K562 (cell line): ENCODE measurements at regions not wholly inside any gene's neighbourhood (a gene's known extent, or its start where the extent isn't known, plus 50 kb on each side); places are given as distances from the start of the nearest gene placed in this dataset.

ENCODE experiments used
- ATAC-seq: fragments of 200-7000 bp; cut with Tn5 transposase; 3 replicates; pipeline ENCODE4 v1.9.1; 2020; ENCODE audit warnings: moderate library complexity
- BruUV-seq: library from RNA; stranded (reverse); fragments of 400-500 nt; replicated peaks from 2 replicates; lab custom pipeline; 2021; lab: Mats Ljungman, UMichigan
- CTCF ChIA-PET: fragments of 300-600 bp; formaldehyde crosslinking; extraction: SDS; loops from one replicate; lab custom pipeline; 2021; ENCODE audit warnings: low intra/inter-chr PET ratio; lab: Yijun Ruan, JAX
- POLR2A ChIA-PET: fragments of 300-600, 350-650 bp; sonication (Branson Sonifier 250); formaldehyde crosslinking; extraction: SDS; loops from one replicate; lab custom pipeline; 2021; ENCODE audit warnings: antibody characterized with exemption, inconsistent platforms; lab: Yijun Ruan, JAX
- DNase-seq, 4 experiments: peaks; one replicate each; pipeline versions ENCODE4 v3.0.0 to v3.0.0-alpha.2; 2011 to 2018; ENCODE audit warnings: low spot score in 3 of 4, mixed read lengths in 3 of 4; ENCODE audit errors: extremely low read depth in 1 of 4
- FAIRE-seq: peaks from 2 replicates; lab custom pipeline; 2011; peaks lifted over from hg19 to GRCh38; lab: Jason Lieb, UNC
- H2AFZ ChIP-seq: 2 replicates; pipeline ENCODE4 v1.6.0; 2011; ENCODE audit warnings: low read depth, low read length, control low read depth, inconsistent platforms
- H3K27ac ChIP-seq: fragments of 200-600 bp; 3 replicates; pipeline ENCODE4 v1.8.0; 2011; ENCODE audit warnings: low read depth, mild to moderate bottlenecking, control low read depth, inconsistent platforms, low read length, moderate library complexity, mixed read lengths; ENCODE audit errors: extremely low read depth
- H3K27me3 ChIP-seq, 2 experiments: fragments of 300-600 bp in 1 of 2; 2 replicates in 1 of 2; 3 replicates in 1 of 2; pipeline versions ENCODE4 v1.6.0 to v1.8.0; 2011; ENCODE audit warnings: inconsistent platforms in 2 of 2, low read length in 2 of 2, mild to moderate bottlenecking in 1 of 2, mixed read lengths in 1 of 2, moderate library complexity in 1 of 2; ENCODE audit not compliant: control insufficient read depth in 2 of 2, insufficient read depth in 2 of 2
- H3K36me3 ChIP-seq: fragments of 300-600 bp; 3 replicates; pipeline ENCODE4 v1.8.0; 2011; ENCODE audit warnings: mild to moderate bottlenecking, low read length, inconsistent platforms; ENCODE audit not compliant: control insufficient read depth, insufficient read depth
- H3K4me1 ChIP-seq, 2 experiments: fragments of 200-600 bp in 1 of 2; replicated peaks in 1 of 2; 2 replicates in 1 of 2; 3 replicates in 1 of 2; pipeline versions ENCODE4 v1.5.1 to v1.8.0; 2011; ENCODE audit warnings: inconsistent platforms in 2 of 2, low read length in 2 of 2, mild to moderate bottlenecking in 1 of 2, mixed read lengths in 1 of 2, moderate library complexity in 1 of 2; ENCODE audit not compliant: control insufficient read depth in 2 of 2, insufficient read depth in 2 of 2
- H3K4me2 ChIP-seq: 2 replicates; pipeline ENCODE4 v1.6.1; 2011; ENCODE audit warnings: low read length, control low read depth, inconsistent platforms, mixed read lengths; ENCODE audit not compliant: insufficient read depth
- H3K4me3 ChIP-seq: fragments of 200-600 bp; sonication (generic), shearing (Covaris generic); 2 replicates; pipeline ENCODE4 v1.5.1; 2016; ENCODE audit warnings: control low read depth, inconsistent platforms
- H3K79me2 ChIP-seq: fragments of 200-600 bp; 3 replicates; pipeline ENCODE4 v1.8.0; 2011; ENCODE audit warnings: low read length, inconsistent platforms; ENCODE audit not compliant: control insufficient read depth, insufficient read depth
- H3K9ac ChIP-seq, 2 experiments: 2 replicates each; pipeline versions ENCODE4 v1.6.0 to v1.6.1; 2011; ENCODE audit warnings: low read depth in 2 of 2, low read length in 2 of 2, control low read depth in 1 of 2, inconsistent platforms in 1 of 2, mild to moderate bottlenecking in 1 of 2, mixed read lengths in 1 of 2; ENCODE audit not compliant: insufficient read depth in 1 of 2
- H3K9me1 ChIP-seq: one replicate; pipeline ENCODE4 v1.6.0; 2011; ENCODE audit warnings: inconsistent platforms, mild to moderate bottlenecking, low read length, moderate library complexity; ENCODE audit not compliant: control insufficient read depth, insufficient read depth
- H3K9me3 ChIP-seq: replicated peaks from 2 replicates; pipeline ENCODE4 v1.5.1; 2011; ENCODE audit warnings: low read depth, low read length, inconsistent platforms; ENCODE audit not compliant: control insufficient read depth, insufficient read depth
- H4K20me1 ChIP-seq: replicated peaks from 2 replicates; pipeline ENCODE4 v1.6.1; 2011; ENCODE audit warnings: low read length, inconsistent platforms, mixed read lengths; ENCODE audit not compliant: control insufficient read depth, insufficient read depth
- CCAR2 ChIP-seq: fragments of 200-400 bp; formaldehyde crosslinking; IDR thresholded peaks from 2 replicates; pipeline ENCODE4 v1.6.1; 2017; ENCODE audit warnings: mild to moderate bottlenecking, low read depth, low read length
- ELF1 ChIP-seq: fragments of 200-800 bp; sonication (Bioruptor generic); IDR thresholded peaks from 2 replicates; pipeline ENCODE4 v1.6.1; 2016; ENCODE audit warnings: missing genetic modification characterization, missing compliant biosample characterization
- HMGXB4 ChIP-seq: sonication (generic); formaldehyde crosslinking; IDR thresholded peaks from 2 replicates; pipeline ENCODE4 v1.8.1; 2023; ENCODE audit warnings: mild to moderate bottlenecking, missing genetic modification reagents
- NFYB ChIP-seq: IDR thresholded peaks from 2 replicates; pipeline ENCODE4 v1.6.1; 2011; ENCODE audit warnings: mild to moderate bottlenecking, moderate library complexity; ENCODE audit not compliant: insufficient read length; ENCODE audit errors: extremely low read depth
- NR2F6 ChIP-seq: fragments of 450-650 bp; formaldehyde crosslinking; IDR thresholded peaks from 2 replicates; pipeline ENCODE4 v1.4.0; 2020; ENCODE audit warnings: mild to moderate bottlenecking
- SP2 ChIP-seq: IDR thresholded peaks from 2 replicates; pipeline ENCODE4 v1.6.1; 2011; ENCODE audit warnings: mild to moderate bottlenecking, low read depth, low read length, moderate library complexity; ENCODE audit not compliant: poor library complexity, severe bottlenecking; ENCODE audit errors: extremely low read depth
- SREBF1 ChIP-seq: fragments of 150-350 bp; IDR thresholded peaks from 2 replicates; pipeline ENCODE4 v1.6.1; 2014; ENCODE audit warnings: antibody characterized with exemption, low read depth, low read length, borderline replicate concordance
- SRSF3 ChIP-seq: fragments of 200-400 bp; formaldehyde crosslinking; IDR thresholded peaks from 2 replicates; pipeline ENCODE4 v1.6.1; 2016; ENCODE audit warnings: mild to moderate bottlenecking, low read length, moderate library complexity; ENCODE audit not compliant: insufficient read depth
- SRSF9 ChIP-seq: fragments of 200-400 bp; formaldehyde crosslinking; IDR thresholded peaks from 2 replicates; pipeline ENCODE4 v1.6.1; 2017; ENCODE audit warnings: low read depth, low read length, borderline replicate concordance
- TCFL5 ChIP-seq: fragments of 250-450 bp; sonication (Bioruptor Pico); conservative IDR thresholded peaks from 2 replicates; pipeline ENCODE4 v1.6.1; 2021; ENCODE audit warnings: mild to moderate bottlenecking, moderate library complexity, matching md5 sums
- ZNF140 ChIP-seq: fragments of 250-450 bp; sonication (Bioruptor Pico); IDR thresholded peaks from 2 replicates; pipeline ENCODE4 v1.8.0; 2021; ENCODE audit warnings: moderate library complexity, mild to moderate bottlenecking, inconsistent platforms
- ZNF175 ChIP-seq: fragments of 200-800 bp; sonication (Bioruptor generic); IDR thresholded peaks from 2 replicates; pipeline ENCODE4 v1.6.1; 2016; ENCODE audit warnings: low read depth, mild to moderate bottlenecking, missing genetic modification characterization, missing compliant biosample characterization
- WGBS: fragments of 100-300 bp; shearing (Covaris generic); methylation state at CpG from one replicate; pipeline ENCODE4 v1.1.6; 2016; ENCODE audit warnings: low coverage, mixed read lengths; ENCODE audit not compliant: insufficient coverage; ENCODE audit errors: missing lambda C conversion rate; 5-methylcytosine and 5-hydroxymethylcytosine counted together
- in situ Hi-C: fragments of 300-500 bp; cut with MboI; formaldehyde crosslinking; loops from 4 replicates; pipeline ENCODE4 v1.15.0; 2018; ENCODE audit warnings: inconsistent platforms, mixed read lengths
- intact Hi-C: fragments of 100-400 bp; cut with micrococcal nuclease; formaldehyde crosslinking; loops from 2 replicates; pipeline ENCODE4 v1.14.2; 2022
- TF ChIP-seq, protein P1 (sequence below): fragments of 250-450 bp; sonication (Bioruptor Pico); IDR thresholded peaks from 2 replicates; pipeline ENCODE4 v1.4.0; 2020; ENCODE audit warnings: mild to moderate bottlenecking, moderate library complexity
- TF ChIP-seq, protein P2 (sequence below), 2 experiments: fragments of 450-650 bp in 1 of 2; sonication (generic) in 1 of 2; formaldehyde crosslinking; conservative IDR thresholded peaks; 2 replicates each; pipeline versions ENCODE4 v1.4.0 to v1.8.1; 2020 to 2022; ENCODE audit warnings: mild to moderate bottlenecking in 1 of 2, missing genetic modification reagents in 1 of 2
- TF ChIP-seq, protein P3 (sequence below): fragments of 450-650 bp; IDR thresholded peaks from 2 replicates; pipeline ENCODE4 v1.6.1; 2016; ENCODE audit warnings: antibody characterized with exemption

DNA sequence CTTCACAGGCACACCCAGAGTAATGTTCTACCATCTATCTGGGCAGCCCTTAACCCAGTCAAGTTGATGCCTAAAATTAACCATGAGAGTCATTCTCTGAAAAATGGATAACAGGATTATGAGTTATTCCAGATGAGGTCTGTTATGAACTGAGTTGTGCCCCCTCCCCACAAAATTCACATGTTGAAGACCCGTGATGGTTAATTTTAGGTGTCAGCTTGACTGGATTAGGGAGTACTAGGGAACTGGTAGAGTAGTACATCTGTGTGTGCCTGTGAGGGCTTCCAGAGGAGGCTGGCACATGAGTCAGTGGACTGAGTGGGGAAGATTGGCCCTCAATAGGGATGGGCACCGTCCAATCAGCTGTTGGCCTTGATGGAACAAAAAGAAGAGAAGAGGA is 110.4 kb upstream of the MYCN start:
- Histone ChIP-seq H3K27me3 (peaks cover 5 to 20% of the 10 kb centered on the region in 2 experiments; a peak in 2 of 5 replicates), H3K4me3 (no peak overlapping the region), H3K27ac (no peak overlapping the region), H2AFZ (no peak overlapping the region), H3K9ac (no peak overlapping the region), H3K9me3 (no peaks in the 10 kb centered on the region; the same call in 1 of the 2 replicates), H3K4me1 (no peaks in the 10 kb centered on the region), H3K4me2 (no peak overlapping the region), H3K9me1 (no peaks in the 10 kb centered on the region), H4K20me1 (0 out of 2 replicates have a peak, but pooled peaks cover 3% of the 10 kb centered on the region), H3K79me2 (no peaks in the 10 kb centered on the region), H3K36me3 (no peaks in the 10 kb centered on the region)
- POLR2A ChIA-PET = interaction anchor here (0.6 kb wide), 1 partner anchor 185 kb away, joined by 3 read pairs; no protein-coding TSS in a partner anchor
- ATAC-seq (no peak), FAIRE-seq (no peak), DNase-seq (no peak)
- BruUV-seq = no TSS peak
- CTCF ChIA-PET = no interaction called here
- WGBS = 4% methylated on average over 2 of the region's 2 CpGs
- intact Hi-C loops (no loop called here), in situ Hi-C loops (no loop called here)
- TF ChIP-seq ZNF140 (CRISPR knock-in tag) (no peak), TCFL5 (no peak), SREBF1 (no peak), CCAR2 (no peak), ELF1 (tag) (no peak), NFYB (no peak), SRSF3 (no peak), SRSF9 (no peak), HMGXB4 (CRISPR knock-in tag) (no peak), NR2F6 (no peak), SP2 (no peak), ZNF175 (CRISPR knock-in tag) (no peak)
- TF ChIP-seq, protein P1, sequence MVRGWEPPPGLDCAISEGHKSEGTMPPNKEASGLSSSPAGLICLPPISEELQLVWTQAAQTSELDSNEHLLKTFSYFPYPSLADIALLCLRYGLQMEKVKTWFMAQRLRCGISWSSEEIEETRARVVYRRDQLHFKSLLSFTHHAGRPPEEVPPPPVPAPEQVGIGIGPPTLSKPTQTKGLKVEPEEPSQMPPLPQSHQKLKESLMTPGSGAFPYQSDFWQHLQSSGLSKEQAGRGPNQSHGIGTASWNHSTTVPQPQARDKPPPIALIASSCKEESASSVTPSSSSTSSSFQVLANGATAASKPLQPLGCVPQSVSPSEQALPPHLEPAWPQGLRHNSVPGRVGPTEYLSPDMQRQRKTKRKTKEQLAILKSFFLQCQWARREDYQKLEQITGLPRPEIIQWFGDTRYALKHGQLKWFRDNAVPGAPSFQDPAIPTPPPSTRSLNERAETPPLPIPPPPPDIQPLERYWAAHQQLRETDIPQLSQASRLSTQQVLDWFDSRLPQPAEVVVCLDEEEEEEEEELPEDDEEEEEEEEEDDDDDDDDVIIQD (CRISPR knock-in tag) = no peak
- TF ChIP-seq, protein P2, sequence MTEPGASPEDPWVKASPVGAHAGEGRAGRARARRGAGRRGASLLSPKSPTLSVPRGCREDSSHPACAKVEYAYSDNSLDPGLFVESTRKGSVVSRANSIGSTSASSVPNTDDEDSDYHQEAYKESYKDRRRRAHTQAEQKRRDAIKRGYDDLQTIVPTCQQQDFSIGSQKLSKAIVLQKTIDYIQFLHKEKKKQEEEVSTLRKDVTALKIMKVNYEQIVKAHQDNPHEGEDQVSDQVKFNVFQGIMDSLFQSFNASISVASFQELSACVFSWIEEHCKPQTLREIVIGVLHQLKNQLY (CRISPR knock-in tag; conservative IDR thresholded peaks at IDR 0.05) = no peak
- TF ChIP-seq, protein P3, sequence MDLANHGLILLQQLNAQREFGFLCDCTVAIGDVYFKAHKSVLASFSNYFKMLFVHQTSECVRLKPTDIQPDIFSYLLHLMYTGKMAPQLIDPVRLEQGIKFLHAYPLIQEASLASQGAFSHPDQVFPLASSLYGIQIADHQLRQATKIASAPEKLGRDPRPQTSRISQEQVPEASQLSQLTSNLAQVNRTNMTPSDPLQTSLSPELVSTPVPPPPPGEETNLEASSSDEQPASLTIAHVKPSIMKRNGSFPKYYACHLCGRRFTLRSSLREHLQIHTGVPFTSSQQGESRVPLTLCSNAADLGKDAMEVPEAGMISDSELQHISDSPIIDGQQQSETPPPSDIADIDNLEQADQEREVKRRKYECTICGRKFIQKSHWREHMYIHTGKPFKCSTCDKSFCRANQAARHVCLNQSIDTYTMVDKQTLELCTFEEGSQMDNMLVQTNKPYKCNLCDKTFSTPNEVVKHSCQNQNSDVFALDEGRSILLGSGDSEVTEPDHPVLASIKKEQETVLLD = no peak
